Stimulated activated CD8-positive, alpha-beta memory T cell treated with anti-CD3 and anti-CD28 coated beads, Interleukin-4, amount 100 ng/mL, for 1 hour (primary cell): ENCODE measurements at regions not wholly inside any gene's neighbourhood (a gene's known extent, or its start where the extent isn't known, plus 50 kb on each side); places are given as distances from the start of the nearest gene placed in this dataset.

Experiments
- DNase-seq, 2 donors: peaks; one replicate each; pipeline ENCODE4 v3.0.0-alpha.2; 2020; ENCODE audit warnings: low read depth in 2 of 2, low spot score in 1 of 2

GRCh38 chr2:105652014-105652796 is 92.5 kb upstream of the NCK2 start:
- DNase-seq = no peak

GRCh38 chr2:105649534-105649933 is 95.2 kb upstream of the NCK2 start:
- no peak for DNase-seq

GRCh38 chr2:105647731-105648130 is 97.0 kb upstream of the NCK2 start:
- no peak for DNase-seq

GRCh38 chr2:105646774-105647076 is 98.0 kb upstream of the NCK2 start:
- DNase-seq = no peak

GRCh38 chr2:105645938-105646773 is 98.6 kb upstream of the NCK2 start:
- DNase-seq = no peak

GRCh38 chr2:105645031-105645937 is 99.4 kb upstream of the NCK2 start:
- DNase-seq = no peak

GRCh38 chr2:105644174-105644980 is 100.3 kb upstream of the NCK2 start:
- no peak for DNase-seq

DNA sequence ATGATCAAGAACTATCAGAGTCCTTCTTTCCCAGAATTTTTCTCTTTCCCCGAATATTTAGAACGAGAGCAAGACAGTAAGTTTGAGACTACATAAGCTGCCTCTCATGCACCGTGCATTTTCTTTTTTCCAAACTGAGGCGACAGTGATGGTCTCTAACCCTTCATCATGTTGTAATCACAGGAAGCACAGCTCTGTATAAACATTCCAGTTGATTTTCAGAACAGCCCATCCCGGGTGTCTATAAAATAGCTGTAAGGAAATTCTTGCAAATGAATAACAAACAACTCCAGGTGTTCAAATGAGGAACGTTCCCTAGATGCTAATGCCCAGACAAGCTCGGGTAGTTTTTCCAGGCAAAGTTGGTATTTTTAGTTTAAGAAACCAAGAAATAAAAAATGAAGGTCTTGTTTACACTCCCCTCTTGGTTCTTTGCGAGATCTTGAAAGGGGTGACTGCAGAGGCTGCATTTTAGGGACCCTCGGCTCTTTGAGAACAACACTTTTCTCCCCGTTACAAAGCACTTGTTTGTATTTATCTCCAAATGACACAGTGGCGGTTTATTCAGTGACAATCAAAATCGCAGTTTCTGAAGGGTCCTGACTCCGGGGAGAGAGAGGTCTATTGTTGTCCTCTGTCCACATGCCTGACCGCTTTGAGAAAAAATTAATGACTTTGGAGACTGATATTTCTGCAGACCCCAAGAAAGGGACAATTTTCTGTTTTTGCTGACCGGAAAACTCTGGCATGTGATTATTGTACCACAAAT is 101.1 kb upstream of the NCK2 start:
- no peak for DNase-seq

- DNase-seq = no peak
Measured at GRCh38 chr2:105641389-105641811, 103.3 kb upstream of the NCK2 start.

GRCh38 chr2:105640246-105640645 is 104.5 kb upstream of the NCK2 start:
- DNase-seq = no peak

DNA sequence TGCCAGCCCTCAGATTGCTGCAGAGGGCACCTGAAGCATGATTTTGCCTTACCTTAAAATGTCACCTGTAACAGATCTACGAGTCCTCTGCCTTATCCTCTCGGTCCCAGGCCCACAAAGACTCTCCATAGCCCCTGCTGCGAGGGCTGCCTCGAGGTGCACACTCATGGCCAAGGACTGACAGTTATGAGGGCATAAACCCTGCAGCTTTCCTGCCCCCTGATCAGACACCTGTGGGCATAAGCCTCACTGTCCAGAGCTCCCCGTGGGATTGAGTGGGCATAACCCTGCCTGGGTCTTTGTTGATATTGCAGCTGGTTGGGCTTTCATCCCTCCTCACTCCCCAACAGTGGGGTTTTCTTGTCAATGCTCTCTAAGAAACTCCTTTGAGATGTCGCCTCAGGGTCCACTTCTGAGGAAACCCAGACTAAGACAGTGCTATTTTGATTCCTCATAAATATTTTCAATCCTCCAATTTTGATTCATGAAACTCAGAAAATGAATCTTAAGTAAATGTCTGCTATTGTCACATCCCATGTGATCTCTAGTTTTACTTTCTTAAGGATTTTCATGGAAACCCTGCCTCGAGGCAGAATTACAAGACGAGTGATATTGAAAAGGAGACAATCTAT is 108.5 kb upstream of the NCK2 start:
- DNase-seq = no peak

- DNase-seq = no peak
Measured at GRCh38 chr2:105635564-105635963, 109.1 kb upstream of the NCK2 start.

GRCh38 chr2:105634198-105634597 is 110.5 kb upstream of the NCK2 start:
- no peak for DNase-seq

DNA sequence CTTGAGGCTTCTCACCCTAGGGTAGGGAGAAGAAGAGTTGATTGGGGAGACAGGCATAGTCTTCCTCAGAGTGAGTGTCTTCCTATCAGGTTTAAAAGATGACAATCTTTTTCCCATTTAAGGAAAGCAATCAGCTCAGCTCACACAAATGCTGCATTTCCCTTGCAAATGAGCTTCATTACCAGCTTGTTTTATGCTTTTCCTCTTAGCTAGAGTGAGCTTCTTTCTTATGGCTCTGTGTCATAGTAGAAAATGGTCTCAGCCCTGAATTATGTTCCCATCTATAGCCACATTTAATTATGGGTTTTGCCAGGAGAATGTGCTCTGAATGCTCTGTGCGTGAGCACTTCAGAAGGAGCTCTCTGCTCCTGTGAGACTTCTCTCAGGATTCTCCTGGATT is 112.8 kb upstream of the NCK2 start:
- DNase-seq = no peak

GRCh38 chr2:105631011-105631410 is 113.7 kb upstream of the NCK2 start:
- no peak for DNase-seq

GRCh38 chr2:105629634-105630033 is 115.1 kb upstream of the NCK2 start:
- no peak for DNase-seq

DNA sequence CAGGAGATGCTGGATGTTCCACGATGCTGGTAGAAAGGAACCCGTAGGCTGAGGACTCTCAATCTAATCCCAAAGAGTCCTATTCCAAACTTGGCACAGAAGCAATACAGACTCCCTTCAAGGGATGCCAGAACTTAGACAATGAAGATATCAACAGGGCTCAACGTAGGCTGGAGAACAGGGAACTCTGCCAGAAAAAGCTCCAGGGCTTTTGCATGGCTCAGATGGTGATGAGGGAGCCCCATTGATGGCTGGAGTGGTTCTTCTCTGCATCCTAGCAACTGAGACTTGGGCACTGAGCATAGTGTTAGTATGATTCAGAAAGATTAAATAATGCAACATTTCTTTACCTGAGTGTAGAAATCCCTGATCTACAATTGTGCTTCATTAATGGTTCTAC is 117.2 kb upstream of the NCK2 start:
- no peak for DNase-seq

DNA sequence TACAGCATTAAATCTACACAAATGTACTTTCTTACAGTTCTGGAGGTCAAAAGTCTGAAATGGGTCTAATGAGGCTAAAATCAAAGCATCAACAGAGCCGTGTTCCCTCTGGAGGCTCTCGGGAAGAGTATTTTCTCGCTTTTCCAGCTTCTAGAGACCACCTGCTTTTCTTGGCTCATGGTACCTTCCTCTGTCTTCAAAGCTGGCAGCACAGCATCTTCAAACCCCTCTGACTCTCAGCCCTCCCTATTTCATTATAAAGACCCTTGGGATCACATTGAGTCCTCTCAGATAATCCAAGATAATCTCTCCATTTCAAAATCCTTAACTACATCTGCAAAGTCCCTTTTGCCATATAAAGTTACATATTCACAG is 117.8 kb upstream of the NCK2 start:
- no peak for DNase-seq

DNA sequence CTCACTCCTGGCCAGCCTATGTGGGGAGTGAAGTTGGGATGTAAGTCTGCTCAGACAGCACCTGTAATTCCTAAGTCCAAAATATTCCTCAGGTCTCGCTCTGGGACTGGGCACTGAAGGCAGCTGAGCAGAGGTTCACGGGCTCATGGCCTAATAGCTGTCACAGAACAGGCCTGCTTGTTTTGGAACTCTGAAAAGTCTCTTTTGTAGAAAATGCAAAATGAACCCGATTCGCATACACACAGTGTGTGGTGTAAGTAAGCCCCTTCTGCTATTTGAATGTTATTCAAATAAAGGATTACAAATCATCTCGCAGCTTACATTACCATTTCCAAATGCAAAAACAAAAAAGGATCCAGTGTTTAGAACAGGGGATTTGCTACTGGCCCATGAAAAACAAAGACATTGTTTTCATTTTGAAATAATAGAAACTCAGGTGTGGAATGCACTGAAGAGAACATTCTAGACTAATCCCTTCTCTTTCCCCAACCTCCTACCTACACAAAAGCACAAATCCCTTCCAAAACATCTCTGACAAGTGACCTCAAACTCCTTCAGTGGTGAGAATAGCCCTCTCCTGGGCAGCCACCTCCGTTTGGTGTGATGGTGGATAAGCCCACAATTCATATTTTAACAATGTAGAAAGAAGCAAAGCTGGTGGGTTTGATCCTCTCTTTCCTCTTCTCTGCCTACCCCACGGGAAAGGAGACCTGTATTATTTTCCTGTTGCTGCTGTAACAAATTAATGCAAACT is 118.3 kb upstream of the NCK2 start:
- no peak for DNase-seq
